OCI-LY3 (cell line): ENCODE measurements at regions not wholly inside any gene's neighbourhood (a gene's known extent, or its start where the extent isn't known, plus 50 kb on each side); places are given as distances from the start of the nearest gene placed in this dataset.

ENCODE experiments used
- CTCF ChIP-seq: fragments of 200-600, 300-600 bp; sonication (generic); IDR thresholded peaks from 2 replicates; pipeline ENCODE4 v1.5.1; 2014; ENCODE audit warnings: antibody characterized with exemption, low read length, low read depth
- EZH2phosphoT487 ChIP-seq: fragments of 200-600 bp; shearing (Covaris generic); IDR thresholded peaks from 2 replicates; pipeline ENCODE4 v1.6.1; 2018; ENCODE audit warnings: antibody characterized with exemption, mixed run types, low read depth

DNA sequence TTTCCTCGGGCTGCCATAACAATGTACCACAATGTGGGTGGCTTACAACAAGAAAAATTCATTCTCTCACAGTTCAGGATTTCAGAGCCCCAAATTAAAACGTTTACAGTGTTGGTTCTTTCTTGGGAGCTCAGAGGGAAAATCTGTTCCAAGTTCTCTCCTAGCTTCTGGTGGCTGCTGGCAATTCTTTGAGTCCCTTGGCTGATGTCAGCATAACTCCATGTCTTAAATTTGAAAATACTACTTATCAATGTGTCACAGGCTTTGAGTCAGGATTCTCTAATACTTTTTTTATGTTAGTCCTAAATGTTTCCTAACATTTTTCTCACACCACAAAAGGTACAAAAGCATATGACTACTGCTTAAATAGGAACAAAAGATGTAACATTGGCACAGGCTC is 198.4 kb upstream of the ATXN7L3B start:
- TF ChIP-seq CTCF: no peak
- TF ChIP-seq EZH2phosphoT487: no peak
